ENCODE measurements at regions not wholly inside any gene's neighbourhood (a gene's known extent, or its start where the extent isn't known, plus 50 kb on each side); places are given as distances from the start of the nearest gene placed in this dataset.

GRCh38 chr1:60802884-60803283 lies 279.5 kb upstream of the NFIA start:
- TF ChIP-seq ZNF785 (tag by site-specific recombination; IDR thresholded peaks at IDR 0.05) (no peak), ZNF677 (tag by site-specific recombination; IDR thresholded peaks at IDR 0.05) (no peak), MZF1 (tag by site-specific recombination; IDR thresholded peaks at IDR 0.05; ENCODE audit: borderline replicate concordance) (no peak), CTCF (tag by site-specific recombination; IDR thresholded peaks at IDR 0.05) (no peak), HOXA7 (CRISPR knock-in tag; IDR thresholded peaks at IDR 0.05; ENCODE audit: borderline replicate concordance) (no peak), PRDM4 (tag by site-specific recombination; IDR thresholded peaks at IDR 0.05) (no peak), YY1 (tag by site-specific recombination; IDR thresholded peaks at IDR 0.05) (no peak), AEBP2 (tag by site-specific recombination; IDR thresholded peaks at IDR 0.05; ENCODE audit: borderline replicate concordance) (no peak), ZNF654 (tag by site-specific recombination; IDR thresholded peaks at IDR 0.05; ENCODE audit: low read depth) (no peak), ZSCAN23 (tag by site-specific recombination; IDR thresholded peaks at IDR 0.05) (no peak), ZNF530 (tag by site-specific recombination; IDR thresholded peaks at IDR 0.05; ENCODE audit: low read depth) (no peak)

All from HEK293 (cell line).